Kidney (tissue), 13 donors: ENCODE measurements at regions not wholly inside any gene's neighbourhood (a gene's known extent, or its start where the extent isn't known, plus 50 kb on each side); places are given as distances from the start of the nearest gene placed in this dataset.
A peak's percentile ranks its signal among the peaks of the same experiment; 100 is the strongest.

Experiments
- DNase-seq, 5 donors: peaks; one replicate each; pipeline ENCODE4 v3.0.0-alpha.2; 2013 to 2020
- FAIRE-seq: peaks from 2 replicates; lab custom pipeline; 2012; peaks lifted over from hg19 to GRCh38; lab: Jason Lieb, UNC
- H3K27ac ChIP-seq, 2 donors: one replicate each; pipeline ENCODE4 v1.7.0; 2013; ENCODE audit warnings: low read depth in 2 of 2, low read length in 2 of 2, inconsistent platforms in 1 of 2
- H3K27me3 ChIP-seq: one replicate; pipeline ENCODE4 v1.7.1; 2013; ENCODE audit warnings: low read length, inconsistent platforms; ENCODE audit not compliant: control insufficient read depth, insufficient read depth
- H3K36me3 ChIP-seq, 3 donors: one replicate each; pipeline versions ENCODE4 v1.7.0 to v1.7.1; 2013; ENCODE audit warnings: low read length in 3 of 3, control low read depth in 1 of 3, inconsistent platforms in 1 of 3; ENCODE audit not compliant: insufficient read depth in 3 of 3, control insufficient read depth in 2 of 3
- H3K4me1 ChIP-seq, 3 donors: one replicate each; pipeline versions ENCODE4 v1.7.0 to v1.7.1; 2013; ENCODE audit warnings: low read length in 3 of 3, inconsistent platforms in 1 of 3, low read depth in 1 of 3; ENCODE audit not compliant: control insufficient read depth in 2 of 3, insufficient read depth in 2 of 3
- H3K4me3 ChIP-seq, 3 donors: one replicate each; pipeline versions ENCODE4 v1.7.0 to v1.8.1; 2013; ENCODE audit warnings: low read length in 3 of 3, control low read depth in 1 of 3, inconsistent platforms in 1 of 3
- H3K9ac ChIP-seq, 3 donors: one replicate each; pipeline versions ENCODE4 v1.7.0 to v1.7.1; 2013; ENCODE audit warnings: low read length in 3 of 3, control low read depth in 1 of 3, inconsistent platforms in 1 of 3
- H3K9me3 ChIP-seq, 3 donors: one replicate each; pipeline versions ENCODE4 v1.7.0 to v1.7.1; 2013; ENCODE audit warnings: low read length in 3 of 3, control low read depth in 1 of 3, inconsistent platforms in 1 of 3; ENCODE audit not compliant: control insufficient read depth in 2 of 3, insufficient read depth in 1 of 3
- CTCF ChIP-seq: IDR thresholded peaks from 3 replicates; pipeline ENCODE4 v1.5.1; 2012; ENCODE audit warnings: mild to moderate bottlenecking, moderate library complexity, borderline replicate concordance; ENCODE audit not compliant: insufficient read depth; ENCODE audit errors: extremely low read depth
- intact Hi-C: fragments of 100-400 bp; cut with DNase I; formaldehyde crosslinking; loops from one replicate; pipeline ENCODE4 v1.11.1; 2022
- donor health status: control.
- donor health status: control.
- donor health status: control.
- donor health status: control.
- donor health status: control.
- donor health status: DM: yes; HTN: yes; CAD: no.
- donor health status: Normal renal cell carcinoma (clear cell type).

- DNase-seq = peak in 1 of 5 donors; percentile 21
- Histone ChIP-seq H3K9ac (no peak overlapping the region), H3K4me3 (no peak overlapping the region), H3K4me1 (no peaks in the 10 kb centered on the region), H3K27ac (no peak overlapping the region), H3K36me3 (no peaks in the 10 kb centered on the region), H3K9me3 (no peaks in the 10 kb centered on the region), H3K27me3 (no peaks in the 10 kb centered on the region)
- no peak for FAIRE-seq
- no peak for TF ChIP-seq CTCF
- intact Hi-C loops = no loop called here
Observed at GRCh38 chr3:135755330-135756105, 210.0 kb upstream of the PPP2R3A start.

GRCh38 chr3:135756106-135756668, 209.3 kb upstream of the PPP2R3A start:
- Histone ChIP-seq H3K36me3 (no peaks in the 10 kb centered on the region), H3K9ac (no peak overlapping the region), H3K4me1 (no peaks in the 10 kb centered on the region), H3K4me3 (no peak overlapping the region), H3K9me3 (no peaks in the 10 kb centered on the region), H3K27ac (no peak overlapping the region), H3K27me3 (no peaks in the 10 kb centered on the region)
- no peak for TF ChIP-seq CTCF
- no peak for DNase-seq
- no peak for FAIRE-seq
- intact Hi-C loops = no loop called here

- Histone ChIP-seq H3K9ac (no peak overlapping the region), H3K27ac (no peak overlapping the region), H3K27me3 (no peaks in the 10 kb centered on the region), H3K4me3 (no peak overlapping the region), H3K9me3 (no peaks in the 10 kb centered on the region), H3K36me3 (no peaks in the 10 kb centered on the region), H3K4me1 (no peaks in the 10 kb centered on the region)
- no peak for TF ChIP-seq CTCF
- FAIRE-seq = no peak
- intact Hi-C loops = no loop called here
- DNase-seq = no peak
Observed at GRCh38 chr3:135757421-135757820, 208.1 kb upstream of the PPP2R3A start.

GRCh38 chr3:135758961-135759360, 206.6 kb upstream of the PPP2R3A start:
- Histone ChIP-seq H3K36me3 (no peaks in the 10 kb centered on the region), H3K27ac (no peak overlapping the region), H3K9ac (no peak overlapping the region), H3K9me3 (no peaks in the 10 kb centered on the region), H3K27me3 (no peaks in the 10 kb centered on the region), H3K4me3 (no peak overlapping the region), H3K4me1 (no peaks in the 10 kb centered on the region)
- no peak for FAIRE-seq
- intact Hi-C loops = no loop called here
- TF ChIP-seq CTCF = no peak
- no peak for DNase-seq
